Upper lobe of left lung (tissue), 4 donors: ENCODE measurements at regions not wholly inside any gene's neighbourhood (a gene's known extent, or its start where the extent isn't known, plus 50 kb on each side); places are given as distances from the start of the nearest gene placed in this dataset.

Experiments used
- EP300 ChIP-seq, 4 donors: sonication (generic); formaldehyde crosslinking; IDR thresholded peaks; one replicate each; pipeline ENCODE4 v1.5.1; 2017; ENCODE audit warnings: antibody characterized with exemption in 4 of 4, control low read depth in 2 of 4
- POLR2A ChIP-seq, 4 donors: fragments of 450-650 bp; IDR thresholded peaks; one replicate each; pipeline ENCODE4 v1.5.1; 2016 to 2017; ENCODE audit warnings: antibody characterized with exemption in 4 of 4, mild to moderate bottlenecking in 2 of 4
- POLR2AphosphoS5 ChIP-seq, 2 donors: sonication (generic); formaldehyde crosslinking; IDR thresholded peaks; one replicate each; pipeline ENCODE4 v1.5.1; 2017; ENCODE audit warnings: antibody characterized with exemption in 2 of 2
- TF ChIP-seq, protein P1 (sequence below), 6 experiments: fragments of 450-650 bp in 4 of 6; fragments of 200-600 bp in 2 of 6; sonication (generic) in 2 of 6; IDR thresholded peaks; one replicate each; pipeline ENCODE4 v1.5.1; 2016 to 2019; ENCODE audit warnings: antibody characterized with exemption in 6 of 6

DNA sequence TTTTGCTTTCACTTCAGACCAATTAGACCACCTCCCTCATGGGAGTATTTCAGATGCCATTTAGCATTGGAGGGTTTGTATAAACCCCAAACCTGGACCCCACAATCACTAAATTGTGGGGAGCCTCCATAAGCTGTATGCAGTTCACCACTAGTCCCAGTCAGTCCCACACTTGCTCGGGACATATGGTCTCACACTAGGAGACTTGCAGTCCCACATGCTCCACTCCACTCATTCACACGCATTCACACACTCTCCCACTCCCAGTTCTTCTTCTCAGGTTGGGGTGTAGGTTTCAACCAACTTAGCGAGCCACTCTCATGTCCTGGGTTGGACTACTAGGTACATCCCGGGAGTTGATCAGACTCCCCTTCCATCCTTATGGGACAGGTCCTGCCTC is 84.5 kb upstream of the GPR6 start:
- TF ChIP-seq, protein P1, sequence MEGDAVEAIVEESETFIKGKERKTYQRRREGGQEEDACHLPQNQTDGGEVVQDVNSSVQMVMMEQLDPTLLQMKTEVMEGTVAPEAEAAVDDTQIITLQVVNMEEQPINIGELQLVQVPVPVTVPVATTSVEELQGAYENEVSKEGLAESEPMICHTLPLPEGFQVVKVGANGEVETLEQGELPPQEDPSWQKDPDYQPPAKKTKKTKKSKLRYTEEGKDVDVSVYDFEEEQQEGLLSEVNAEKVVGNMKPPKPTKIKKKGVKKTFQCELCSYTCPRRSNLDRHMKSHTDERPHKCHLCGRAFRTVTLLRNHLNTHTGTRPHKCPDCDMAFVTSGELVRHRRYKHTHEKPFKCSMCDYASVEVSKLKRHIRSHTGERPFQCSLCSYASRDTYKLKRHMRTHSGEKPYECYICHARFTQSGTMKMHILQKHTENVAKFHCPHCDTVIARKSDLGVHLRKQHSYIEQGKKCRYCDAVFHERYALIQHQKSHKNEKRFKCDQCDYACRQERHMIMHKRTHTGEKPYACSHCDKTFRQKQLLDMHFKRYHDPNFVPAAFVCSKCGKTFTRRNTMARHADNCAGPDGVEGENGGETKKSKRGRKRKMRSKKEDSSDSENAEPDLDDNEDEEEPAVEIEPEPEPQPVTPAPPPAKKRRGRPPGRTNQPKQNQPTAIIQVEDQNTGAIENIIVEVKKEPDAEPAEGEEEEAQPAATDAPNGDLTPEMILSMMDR (IDR thresholded peaks at IDR 0.05) = no peak
- TF ChIP-seq POLR2AphosphoS5 (IDR thresholded peaks at IDR 0.05) (no peak), POLR2A (IDR thresholded peaks at IDR 0.05) (no peak), EP300 (IDR thresholded peaks at IDR 0.05) (no peak)
